ENCODE measurements at regions not wholly inside any gene's neighbourhood (a gene's known extent, or its start where the extent isn't known, plus 50 kb on each side); places are given as distances from the start of the nearest gene placed in this dataset.

- no peak overlapping the region for H3K27ac Mint-ChIP-seq
- H3K27me3 Mint-ChIP-seq = no peaks in the 10 kb centered on the region
- H3K4me1 Mint-ChIP-seq = no peaks in the 10 kb centered on the region
- ATAC-seq = no peak
- no peak overlapping the region for H3K4me3 Mint-ChIP-seq
- H3K9me3 Mint-ChIP-seq = no peaks in the 10 kb centered on the region
- H3K36me3 Mint-ChIP-seq = no peaks in the 10 kb centered on the region
Measured at GRCh38 chr9:103702572-103702971, 391.5 kb upstream of the SMC2 start.

- Mint-ChIP-seq H3K4me3 (no peak overlapping the region), H3K27ac (no peak overlapping the region), H3K36me3 (no peaks in the 10 kb centered on the region), H3K27me3 (no peaks in the 10 kb centered on the region), H3K9me3 (peaks cover 3% of the 10 kb centered on the region), H3K4me1 (no peaks in the 10 kb centered on the region)
- ATAC-seq = no peak
Measured at GRCh38 chr9:103707181-103707580, 386.9 kb upstream of the SMC2 start.

- ATAC-seq = no peak
- H3K27me3 Mint-ChIP-seq = no peaks in the 10 kb centered on the region
Measured at GRCh38 chr9:103709366-103709765, 384.7 kb upstream of the SMC2 start.

GRCh38 chr9:103713631-103714030 lies 380.5 kb upstream of the SMC2 start:
- no peaks in the 10 kb centered on the region for H3K36me3 Mint-ChIP-seq
- peaks cover 8% of the 10 kb centered on the region for H3K9me3 Mint-ChIP-seq
- H3K4me3 Mint-ChIP-seq = no peak overlapping the region
- no peak overlapping the region for H3K27ac Mint-ChIP-seq
- ATAC-seq = no peak
- no peaks in the 10 kb centered on the region for H3K4me1 Mint-ChIP-seq
- H3K27me3 Mint-ChIP-seq = no peaks in the 10 kb centered on the region

More at GRCh38 chr9:103709366-103709765, 384.7 kb upstream of the SMC2 start:
- no peak overlapping the region for H3K4me3 Mint-ChIP-seq
- H3K9me3 Mint-ChIP-seq = peaks cover 8% of the 10 kb centered on the region
- no peak overlapping the region for H3K27ac Mint-ChIP-seq
- no peaks in the 10 kb centered on the region for H3K36me3 Mint-ChIP-seq
- no peaks in the 10 kb centered on the region for H3K4me1 Mint-ChIP-seq

- H3K4me3 Mint-ChIP-seq = no peak overlapping the region
- no peak for ATAC-seq
- H3K27ac Mint-ChIP-seq = no peak overlapping the region
- no peaks in the 10 kb centered on the region for H3K36me3 Mint-ChIP-seq
- H3K9me3 Mint-ChIP-seq = peaks cover 8% of the 10 kb centered on the region
- no peaks in the 10 kb centered on the region for H3K27me3 Mint-ChIP-seq
- H3K4me1 Mint-ChIP-seq = no peaks in the 10 kb centered on the region
Measured at GRCh38 chr9:103714992-103715391, 379.1 kb upstream of the SMC2 start.

GRCh38 chr9:103721056-103721455 lies 373.1 kb upstream of the SMC2 start:
- Mint-ChIP-seq H3K9me3 (peaks cover 3% of the 10 kb centered on the region), H3K36me3 (no peaks in the 10 kb centered on the region), H3K27me3 (no peaks in the 10 kb centered on the region), H3K4me1 (no peaks in the 10 kb centered on the region), H3K27ac (no peak overlapping the region), H3K4me3 (no peak overlapping the region)
- ATAC-seq = no peak

GRCh38 chr9:103730866-103731265 lies 363.2 kb upstream of the SMC2 start:
- H3K27me3 Mint-ChIP-seq = no peaks in the 10 kb centered on the region
- ATAC-seq = no peak
- H3K4me1 Mint-ChIP-seq = no peaks in the 10 kb centered on the region
- H3K27ac Mint-ChIP-seq = no peak overlapping the region
- no peaks in the 10 kb centered on the region for H3K36me3 Mint-ChIP-seq
- H3K4me3 Mint-ChIP-seq = no peak overlapping the region
- H3K9me3 Mint-ChIP-seq = no peaks in the 10 kb centered on the region

- H3K27ac Mint-ChIP-seq = no peak overlapping the region
- H3K4me3 Mint-ChIP-seq = no peak overlapping the region
- no peaks in the 10 kb centered on the region for H3K36me3 Mint-ChIP-seq
- no peaks in the 10 kb centered on the region for H3K27me3 Mint-ChIP-seq
- no peak for ATAC-seq
- no peaks in the 10 kb centered on the region for H3K9me3 Mint-ChIP-seq
- no peaks in the 10 kb centered on the region for H3K4me1 Mint-ChIP-seq
Measured at GRCh38 chr9:103731541-103731940, 362.6 kb upstream of the SMC2 start.

- ATAC-seq = no peak
- Mint-ChIP-seq H3K4me3 (no peak overlapping the region), H3K27me3 (no peaks in the 10 kb centered on the region), H3K27ac (no peak overlapping the region), H3K9me3 (no peaks in the 10 kb centered on the region), H3K36me3 (no peaks in the 10 kb centered on the region), H3K4me1 (no peaks in the 10 kb centered on the region)
Measured at GRCh38 chr9:103734471-103734870, 359.6 kb upstream of the SMC2 start.

- Mint-ChIP-seq H3K4me1 (no peaks in the 10 kb centered on the region), H3K27ac (no peak overlapping the region), H3K27me3 (no peaks in the 10 kb centered on the region), H3K9me3 (no peaks in the 10 kb centered on the region), H3K4me3 (no peak overlapping the region), H3K36me3 (no peaks in the 10 kb centered on the region)
- no peak for ATAC-seq
Measured at GRCh38 chr9:103755441-103755840, 338.7 kb upstream of the SMC2 start.

GRCh38 chr9:103755986-103756385 lies 338.1 kb upstream of the SMC2 start:
- no peak overlapping the region for H3K27ac Mint-ChIP-seq
- H3K36me3 Mint-ChIP-seq = no peaks in the 10 kb centered on the region
- no peak overlapping the region for H3K4me3 Mint-ChIP-seq
- no peaks in the 10 kb centered on the region for H3K9me3 Mint-ChIP-seq
- H3K4me1 Mint-ChIP-seq = no peaks in the 10 kb centered on the region
- ATAC-seq = no peak
- H3K27me3 Mint-ChIP-seq = no peaks in the 10 kb centered on the region

GRCh38 chr9:103757062-103757461 lies 337.0 kb upstream of the SMC2 start:
- H3K27ac Mint-ChIP-seq = no peak overlapping the region
- no peak for ATAC-seq
- no peaks in the 10 kb centered on the region for H3K9me3 Mint-ChIP-seq
- H3K4me1 Mint-ChIP-seq = no peaks in the 10 kb centered on the region
- no peak overlapping the region for H3K4me3 Mint-ChIP-seq
- H3K36me3 Mint-ChIP-seq = no peaks in the 10 kb centered on the region
- H3K27me3 Mint-ChIP-seq = no peaks in the 10 kb centered on the region

- H3K9me3 Mint-ChIP-seq = peaks cover 4% of the 10 kb centered on the region
- no peak for ATAC-seq
- no peaks in the 10 kb centered on the region for H3K4me1 Mint-ChIP-seq
Measured at GRCh38 chr9:103761466-103761865, 332.6 kb upstream of the SMC2 start.

GRCh38 chr9:103789686-103790085 lies 304.4 kb upstream of the SMC2 start:
- Mint-ChIP-seq H3K4me3 (no peak overlapping the region), H3K9me3 (peaks cover 5% of the 10 kb centered on the region)

More at GRCh38 chr9:103761466-103761865, 332.6 kb upstream of the SMC2 start:
- Mint-ChIP-seq H3K27ac (no peak overlapping the region), H3K27me3 (no peaks in the 10 kb centered on the region), H3K4me3 (no peak overlapping the region), H3K36me3 (no peaks in the 10 kb centered on the region)

GRCh38 chr9:103798620-103799019 lies 295.5 kb upstream of the SMC2 start:
- Mint-ChIP-seq H3K27me3 (no peaks in the 10 kb centered on the region), H3K4me1 (no peaks in the 10 kb centered on the region), H3K9me3 (no peaks in the 10 kb centered on the region), H3K36me3 (no peaks in the 10 kb centered on the region), H3K27ac (no peak overlapping the region), H3K4me3 (no peak overlapping the region)
- ATAC-seq = no peak

More at GRCh38 chr9:103789686-103790085, 304.4 kb upstream of the SMC2 start:
- no peak for ATAC-seq
- H3K27me3 Mint-ChIP-seq = no peaks in the 10 kb centered on the region
- H3K4me1 Mint-ChIP-seq = no peaks in the 10 kb centered on the region
- H3K27ac Mint-ChIP-seq = no peak overlapping the region
- no peaks in the 10 kb centered on the region for H3K36me3 Mint-ChIP-seq

- ATAC-seq = no peak
- no peaks in the 10 kb centered on the region for H3K9me3 Mint-ChIP-seq
Measured at GRCh38 chr9:103799959-103800358, 294.1 kb upstream of the SMC2 start.

GRCh38 chr9:103802068-103802467 lies 292.0 kb upstream of the SMC2 start:
- no peaks in the 10 kb centered on the region for H3K36me3 Mint-ChIP-seq
- no peak overlapping the region for H3K4me3 Mint-ChIP-seq
- H3K27ac Mint-ChIP-seq = no peak overlapping the region
- H3K4me1 Mint-ChIP-seq = no peaks in the 10 kb centered on the region
- H3K9me3 Mint-ChIP-seq = no peaks in the 10 kb centered on the region
- no peaks in the 10 kb centered on the region for H3K27me3 Mint-ChIP-seq
- no peak for ATAC-seq

More at GRCh38 chr9:103799959-103800358, 294.1 kb upstream of the SMC2 start:
- Mint-ChIP-seq H3K4me1 (no peaks in the 10 kb centered on the region), H3K27ac (no peak overlapping the region), H3K36me3 (no peaks in the 10 kb centered on the region), H3K4me3 (no peak overlapping the region), H3K27me3 (no peaks in the 10 kb centered on the region)

Measured in stimulated activated memory B cell treated with anti-CD40 and anti-IgM and Interleukin-4, amounts not matched to agents 10 μg/mL and 1 μg/mL and 100 μg/mL, for 72 hours (primary cell).